Testis (tissue), 2 donors: ENCODE measurements at regions not wholly inside any gene's neighbourhood (a gene's known extent, or its start where the extent isn't known, plus 50 kb on each side); places are given as distances from the start of the nearest gene placed in this dataset.

ENCODE experiments used
- DNase-seq: peaks from one replicate; pipeline ENCODE4 v3.0.0-alpha.2; 2019
- H3K27ac ChIP-seq, 2 donors: fragments of 200-600 bp; sonication (generic); one replicate each; pipeline ENCODE4 v1.5.1; 2019
- H3K27me3 ChIP-seq: fragments of 200-600 bp; sonication (generic); one replicate; pipeline ENCODE4 v1.5.1; 2019
- H3K36me3 ChIP-seq: fragments of 200-600 bp; sonication (generic); one replicate; pipeline ENCODE4 v1.5.1; 2017; ENCODE audit warnings: low read depth; ENCODE audit errors: missing control alignments
- H3K4me1 ChIP-seq: fragments of 200-600 bp; sonication (generic); one replicate; pipeline ENCODE4 v1.5.1; 2019
- H3K4me3 ChIP-seq, 2 donors: fragments of 200-600 bp; sonication (generic); one replicate each; pipeline ENCODE4 v1.5.1; 2017 to 2019
- H3K9me3 ChIP-seq: fragments of 200-600 bp; sonication (generic); one replicate; pipeline ENCODE4 v1.5.1; 2017
- POLR2A ChIP-seq: fragments of 450-650 bp; IDR thresholded peaks from one replicate; pipeline ENCODE4 v1.6.1; 2017; ENCODE audit warnings: antibody characterized with exemption, mild to moderate bottlenecking, moderate library complexity
- WGBS, 2 donors: methylation state at CpG; one replicate each; pipeline ENCODE4 v1.1.5; 2018; 5-methylcytosine and 5-hydroxymethylcytosine counted together
- intact Hi-C: fragments of 100-400 bp; cut with DNase I; formaldehyde crosslinking; loops from one replicate; pipeline ENCODE4 v1.15.1; 2023; ENCODE audit warnings: low total_unique reads
- TF ChIP-seq, protein P1 (sequence below), 3 experiments: fragments of 450-650 bp in 2 of 3; fragments of 200-600 bp in 1 of 3; sonication (generic) in 1 of 3; IDR thresholded peaks; one replicate each; pipeline ENCODE4 v1.5.1; 2016 to 2019; ENCODE audit warnings: antibody characterized with exemption in 3 of 3, mild to moderate bottlenecking in 2 of 3, moderate library complexity in 1 of 3

DNA sequence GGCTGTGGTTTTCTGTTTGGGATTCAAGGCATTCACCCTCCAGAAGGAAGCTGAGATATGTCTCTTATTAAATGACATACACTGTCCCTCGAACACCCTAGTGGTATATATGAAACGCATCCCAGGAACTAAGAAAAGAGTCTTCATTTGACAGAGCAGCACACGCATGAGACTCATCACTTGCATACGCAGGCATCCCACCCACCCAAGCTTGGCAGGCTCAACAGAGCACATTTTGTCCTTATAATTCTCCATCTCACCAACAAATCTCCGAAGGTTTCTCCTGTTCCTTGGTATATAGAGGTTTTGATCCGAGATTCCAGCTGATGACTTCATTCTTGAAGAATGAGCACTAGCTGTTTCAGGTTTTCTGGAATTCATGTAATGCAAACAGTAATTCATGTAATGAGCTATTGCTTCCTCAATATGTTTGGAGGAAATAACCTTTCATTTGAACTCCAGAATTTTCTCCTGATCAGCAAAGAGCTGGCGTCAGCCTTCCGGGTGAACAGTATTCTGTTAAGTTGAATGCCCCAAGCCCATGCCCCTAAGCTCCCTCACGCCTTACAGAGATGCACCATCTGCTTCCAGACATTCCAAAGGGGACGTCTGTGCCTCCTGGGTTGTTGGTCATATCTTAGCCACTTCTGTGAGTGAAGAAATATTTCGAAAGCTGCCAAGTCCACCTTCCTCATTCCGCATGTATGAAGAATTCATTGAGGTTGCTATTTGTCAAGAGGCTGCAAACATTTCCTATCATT, 66.0 kb upstream of the CDH4 start:
- WGBS, 2 donors: 61 to 65% methylated on average over 12 of the region's 12 CpGs
- Histone ChIP-seq H3K27ac (no peak overlapping the region), H3K4me3 (no peak overlapping the region), H3K27me3 (no peaks in the 10 kb centered on the region), H3K9me3 (no peaks in the 10 kb centered on the region), H3K4me1 (no peaks in the 10 kb centered on the region), H3K36me3 (no peaks in the 10 kb centered on the region)
- TF ChIP-seq, protein P1, sequence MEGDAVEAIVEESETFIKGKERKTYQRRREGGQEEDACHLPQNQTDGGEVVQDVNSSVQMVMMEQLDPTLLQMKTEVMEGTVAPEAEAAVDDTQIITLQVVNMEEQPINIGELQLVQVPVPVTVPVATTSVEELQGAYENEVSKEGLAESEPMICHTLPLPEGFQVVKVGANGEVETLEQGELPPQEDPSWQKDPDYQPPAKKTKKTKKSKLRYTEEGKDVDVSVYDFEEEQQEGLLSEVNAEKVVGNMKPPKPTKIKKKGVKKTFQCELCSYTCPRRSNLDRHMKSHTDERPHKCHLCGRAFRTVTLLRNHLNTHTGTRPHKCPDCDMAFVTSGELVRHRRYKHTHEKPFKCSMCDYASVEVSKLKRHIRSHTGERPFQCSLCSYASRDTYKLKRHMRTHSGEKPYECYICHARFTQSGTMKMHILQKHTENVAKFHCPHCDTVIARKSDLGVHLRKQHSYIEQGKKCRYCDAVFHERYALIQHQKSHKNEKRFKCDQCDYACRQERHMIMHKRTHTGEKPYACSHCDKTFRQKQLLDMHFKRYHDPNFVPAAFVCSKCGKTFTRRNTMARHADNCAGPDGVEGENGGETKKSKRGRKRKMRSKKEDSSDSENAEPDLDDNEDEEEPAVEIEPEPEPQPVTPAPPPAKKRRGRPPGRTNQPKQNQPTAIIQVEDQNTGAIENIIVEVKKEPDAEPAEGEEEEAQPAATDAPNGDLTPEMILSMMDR (IDR thresholded peaks at IDR 0.05): no peak
- TF ChIP-seq POLR2A: no peak
- intact Hi-C loops: no loop called here
- DNase-seq: no peak

DNA sequence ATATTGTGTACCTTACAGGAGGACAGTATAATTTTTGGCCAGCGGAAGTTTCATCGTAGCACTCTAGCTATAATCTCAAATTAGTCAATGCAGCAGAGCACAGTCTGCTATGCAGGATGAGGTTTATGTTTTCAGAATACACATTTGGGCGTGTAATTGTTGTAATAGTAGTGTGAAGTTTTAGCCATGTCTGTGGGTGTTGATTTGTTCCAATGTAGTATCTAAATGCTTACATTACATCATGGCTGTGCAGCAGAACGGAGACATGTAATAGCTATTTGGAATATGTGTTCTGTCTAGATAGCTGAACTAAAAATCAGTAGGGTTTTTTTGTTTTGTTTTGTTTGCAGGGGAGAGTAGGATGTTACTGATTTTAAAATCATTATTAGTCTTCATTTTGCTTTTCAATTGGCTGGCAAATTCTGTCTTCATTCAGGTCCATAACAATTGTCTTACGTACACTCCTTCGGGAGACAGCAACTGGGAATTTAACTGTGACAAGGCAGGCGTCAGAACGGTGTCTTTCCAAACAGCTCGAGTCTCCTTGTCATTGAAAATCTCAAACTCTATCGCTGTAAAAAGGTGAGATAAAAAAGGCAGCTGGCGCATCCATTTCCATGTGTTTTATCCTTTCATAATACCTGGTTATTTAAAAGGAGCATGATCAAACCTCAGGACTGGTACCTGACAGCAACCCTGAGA, 65.1 kb upstream of the CDH4 start:
- Histone ChIP-seq H3K4me1 (no peaks in the 10 kb centered on the region), H3K36me3 (no peaks in the 10 kb centered on the region), H3K9me3 (no peaks in the 10 kb centered on the region), H3K27me3 (no peaks in the 10 kb centered on the region), H3K27ac (no peak overlapping the region), H3K4me3 (no peak overlapping the region)
- TF ChIP-seq, protein P1 (IDR thresholded peaks at IDR 0.05): no peak
- no peak for TF ChIP-seq POLR2A
- intact Hi-C loops: no loop called here
- no peak for DNase-seq
- 83 to 86% methylated on average over 11 of the region's 11 CpGs for WGBS, 2 donors

DNA sequence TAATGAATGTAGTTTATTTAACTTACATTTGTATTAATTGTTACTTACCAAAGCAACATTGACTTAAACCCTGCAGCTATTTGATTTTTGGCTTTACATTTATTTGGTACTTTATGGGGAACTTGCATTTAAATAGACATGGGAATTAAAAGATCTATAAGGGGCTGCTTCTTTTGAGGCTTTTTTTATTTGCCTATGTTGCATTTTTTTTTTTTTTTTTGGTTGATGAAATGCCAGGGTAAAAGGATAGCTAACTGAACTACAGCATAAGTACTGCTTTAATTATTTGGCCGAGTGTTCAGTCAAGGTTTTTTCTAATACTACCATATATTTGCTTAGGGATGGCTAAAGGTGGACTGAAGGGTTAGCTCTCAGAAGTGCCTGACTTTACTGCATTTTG, 62.5 kb upstream of the CDH4 start:
- TF ChIP-seq POLR2A: no peak
- TF ChIP-seq, protein P1 (IDR thresholded peaks at IDR 0.05): no peak
- no peak overlapping the region for H3K4me3 ChIP-seq
- no peaks in the 10 kb centered on the region for H3K36me3 ChIP-seq
- H3K9me3 ChIP-seq: no peaks in the 10 kb centered on the region
- intact Hi-C loops: no loop called here
- DNase-seq: no peak
- no peaks in the 10 kb centered on the region for H3K4me1 ChIP-seq
- no peak overlapping the region for H3K27ac ChIP-seq
- H3K27me3 ChIP-seq: no peaks in the 10 kb centered on the region
- WGBS, 2 donors: 56 to 71% methylated on average over 1 of the region's 1 CpG

DNA sequence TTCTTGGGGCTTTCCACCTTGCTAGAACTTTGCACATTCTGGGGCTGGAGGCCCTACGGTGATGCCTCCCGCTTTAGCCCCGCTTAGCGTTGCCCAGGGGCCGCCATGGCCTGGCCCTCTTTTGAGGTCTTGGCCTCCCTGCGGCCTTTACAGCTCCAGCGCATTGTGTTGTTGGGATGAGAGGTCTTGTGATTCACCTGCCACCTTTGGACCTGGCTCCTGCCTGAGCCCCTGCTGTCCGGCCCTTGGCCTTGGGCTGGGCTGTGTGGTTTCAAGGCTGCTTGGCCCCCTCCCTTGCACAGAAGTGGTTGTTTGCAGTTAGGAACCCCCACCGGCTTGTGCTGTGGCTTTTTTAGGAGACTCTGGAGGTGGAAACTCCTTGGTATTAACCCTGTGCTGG, 61.0 kb upstream of the CDH4 start:
- Histone ChIP-seq H3K4me1 (no peaks in the 10 kb centered on the region), H3K36me3 (no peaks in the 10 kb centered on the region), H3K4me3 (no peak overlapping the region), H3K27me3 (no peaks in the 10 kb centered on the region), H3K27ac (no peak overlapping the region), H3K9me3 (no peaks in the 10 kb centered on the region)
- intact Hi-C loops: no loop called here
- 89 to 91% methylated on average over 9 of the region's 9 CpGs for WGBS, 2 donors
- DNase-seq: no peak
- no peak for TF ChIP-seq POLR2A
- TF ChIP-seq, protein P1 (IDR thresholded peaks at IDR 0.05): no peak
